HUES6 (cell line): ENCODE measurements at regions not wholly inside any gene's neighbourhood (a gene's known extent, or its start where the extent isn't known, plus 50 kb on each side); places are given as distances from the start of the nearest gene placed in this dataset.

Experiments used
- H3K27ac ChIP-seq: 2 replicates; pipeline ENCODE4 v1.7.0; 2013; ENCODE audit warnings: low read depth, mild to moderate bottlenecking, low read length, inconsistent platforms
- H3K27me3 ChIP-seq: 2 replicates; pipeline ENCODE4 v1.6.1; 2013; ENCODE audit warnings: low read length; ENCODE audit not compliant: control insufficient read depth, insufficient read depth
- H3K36me3 ChIP-seq: 2 replicates; pipeline ENCODE4 v1.6.1; 2013; ENCODE audit warnings: low read length; ENCODE audit not compliant: control insufficient read depth, insufficient read depth
- H3K4me1 ChIP-seq: 2 replicates; pipeline ENCODE4 v1.6.1; 2013; ENCODE audit warnings: low read length; ENCODE audit not compliant: control insufficient read depth, insufficient read depth
- H3K4me3 ChIP-seq: 2 replicates; pipeline ENCODE4 v1.5.1; 2013; ENCODE audit warnings: low read depth, low read length
- H3K9ac ChIP-seq: one replicate; pipeline ENCODE4 v1.6.1; 2013; ENCODE audit warnings: mild to moderate bottlenecking, low read length
- H3K9me3 ChIP-seq: 2 replicates; pipeline ENCODE4 v1.6.1; 2013; ENCODE audit warnings: low read depth, low read length; ENCODE audit not compliant: control insufficient read depth, insufficient read depth

GRCh38 chr3:95134693-95135413 is 1072.0 kb downstream of the NSUN3 start:
- Histone ChIP-seq H3K27me3 (no peaks in the 10 kb centered on the region), H3K4me1 (no peaks in the 10 kb centered on the region), H3K4me3 (no peak overlapping the region)

GRCh38 chr3:95148107-95148506 is 1085.2 kb downstream of the NSUN3 start:
- H3K9ac ChIP-seq = no peak overlapping the region
- no peaks in the 10 kb centered on the region for H3K27me3 ChIP-seq
- H3K4me3 ChIP-seq = no peak overlapping the region
- H3K9me3 ChIP-seq = no peaks in the 10 kb centered on the region
- H3K27ac ChIP-seq = no peak overlapping the region
- no peaks in the 10 kb centered on the region for H3K36me3 ChIP-seq
- no peaks in the 10 kb centered on the region for H3K4me1 ChIP-seq

More at GRCh38 chr3:95134693-95135413, 1072.0 kb downstream of the NSUN3 start:
- H3K9me3 ChIP-seq = no peaks in the 10 kb centered on the region
- no peak overlapping the region for H3K27ac ChIP-seq
- H3K36me3 ChIP-seq = no peaks in the 10 kb centered on the region
- H3K9ac ChIP-seq = no peak overlapping the region

- Histone ChIP-seq H3K4me1 (no peaks in the 10 kb centered on the region), H3K27ac (no peak overlapping the region), H3K27me3 (no peaks in the 10 kb centered on the region), H3K9me3 (no peaks in the 10 kb centered on the region), H3K36me3 (no peaks in the 10 kb centered on the region), H3K4me3 (no peak overlapping the region), H3K9ac (no peak overlapping the region)
Observed at GRCh38 chr3:95151590-95151989, 1088.7 kb downstream of the NSUN3 start.

GRCh38 chr3:95154766-95155165 is 1091.9 kb downstream of the NSUN3 start:
- Histone ChIP-seq H3K27ac (no peak overlapping the region), H3K27me3 (no peaks in the 10 kb centered on the region), H3K4me3 (no peak overlapping the region), H3K9ac (no peak overlapping the region), H3K9me3 (no peaks in the 10 kb centered on the region; the same call in 1 of the 2 replicates), H3K4me1 (no peaks in the 10 kb centered on the region), H3K36me3 (no peaks in the 10 kb centered on the region)

GRCh38 chr3:95162794-95163193 is 1099.9 kb downstream of the NSUN3 start:
- H3K36me3 ChIP-seq = no peaks in the 10 kb centered on the region
- H3K27ac ChIP-seq = no peak overlapping the region
- no peaks in the 10 kb centered on the region for H3K4me1 ChIP-seq
- H3K9ac ChIP-seq = no peak overlapping the region
- no peaks in the 10 kb centered on the region for H3K27me3 ChIP-seq
- H3K4me3 ChIP-seq = no peak overlapping the region
- no peaks in the 10 kb centered on the region for H3K9me3 ChIP-seq

- no peak overlapping the region for H3K27ac ChIP-seq
- no peaks in the 10 kb centered on the region for H3K27me3 ChIP-seq
- H3K9me3 ChIP-seq = no peaks in the 10 kb centered on the region; the same call in 1 of the 2 replicates
- no peak overlapping the region for H3K4me3 ChIP-seq
- peaks cover 3% of the 10 kb centered on the region; the same call in 1 of the 2 replicates for H3K4me1 ChIP-seq
- H3K36me3 ChIP-seq = no peaks in the 10 kb centered on the region
- H3K9ac ChIP-seq = no peak overlapping the region
Observed at GRCh38 chr3:95167748-95168147, 1104.9 kb downstream of the NSUN3 start.

GRCh38 chr3:95168526-95168925 is 1105.7 kb downstream of the NSUN3 start:
- Histone ChIP-seq H3K9me3 (no peaks in the 10 kb centered on the region; the same call in 1 of the 2 replicates), H3K27me3 (no peaks in the 10 kb centered on the region), H3K36me3 (no peaks in the 10 kb centered on the region), H3K4me1 (peaks cover 3% of the 10 kb centered on the region; the same call in 1 of the 2 replicates), H3K4me3 (no peak overlapping the region), H3K9ac (no peak overlapping the region), H3K27ac (no peak overlapping the region)

GRCh38 chr3:95172164-95172943 is 1109.5 kb downstream of the NSUN3 start:
- peaks cover 3% of the 10 kb centered on the region; the same call in 1 of the 2 replicates for H3K4me1 ChIP-seq
- H3K27me3 ChIP-seq = no peaks in the 10 kb centered on the region
- no peaks in the 10 kb centered on the region; the same call in 1 of the 2 replicates for H3K9me3 ChIP-seq
- no peak overlapping the region for H3K27ac ChIP-seq
- H3K36me3 ChIP-seq = no peaks in the 10 kb centered on the region
- no peak overlapping the region for H3K4me3 ChIP-seq
- H3K9ac ChIP-seq = no peak overlapping the region

- Histone ChIP-seq H3K27me3 (no peaks in the 10 kb centered on the region), H3K27ac (no peak overlapping the region), H3K9me3 (no peaks in the 10 kb centered on the region), H3K4me1 (peaks cover 3% of the 10 kb centered on the region; the same call in 1 of the 2 replicates), H3K36me3 (no peaks in the 10 kb centered on the region), H3K4me3 (no peak overlapping the region), H3K9ac (no peak overlapping the region)
Observed at GRCh38 chr3:95177096-95177495, 1114.2 kb downstream of the NSUN3 start.

- Histone ChIP-seq H3K4me3 (no peak overlapping the region), H3K27me3 (no peaks in the 10 kb centered on the region), H3K27ac (no peak overlapping the region), H3K9me3 (no peaks in the 10 kb centered on the region), H3K36me3 (no peaks in the 10 kb centered on the region), H3K4me1 (peaks cover 4% of the 10 kb centered on the region; the same call in 1 of the 2 replicates), H3K9ac (no peak overlapping the region)
Observed at GRCh38 chr3:95184038-95184437, 1121.2 kb downstream of the NSUN3 start.

GRCh38 chr3:95189348-95189747 is 1126.5 kb downstream of the NSUN3 start:
- H3K4me1 ChIP-seq = peaks cover under 1% of the 10 kb centered on the region; the same call in 1 of the 2 replicates
- no peaks in the 10 kb centered on the region for H3K9me3 ChIP-seq
- no peaks in the 10 kb centered on the region for H3K36me3 ChIP-seq
- no peak overlapping the region for H3K4me3 ChIP-seq
- H3K27me3 ChIP-seq = no peaks in the 10 kb centered on the region
- no peak overlapping the region for H3K27ac ChIP-seq
- H3K9ac ChIP-seq = no peak overlapping the region
